ENCODE measurements at regions not wholly inside any gene's neighbourhood (a gene's known extent, or its start where the extent isn't known, plus 50 kb on each side); places are given as distances from the start of the nearest gene placed in this dataset.

DNA sequence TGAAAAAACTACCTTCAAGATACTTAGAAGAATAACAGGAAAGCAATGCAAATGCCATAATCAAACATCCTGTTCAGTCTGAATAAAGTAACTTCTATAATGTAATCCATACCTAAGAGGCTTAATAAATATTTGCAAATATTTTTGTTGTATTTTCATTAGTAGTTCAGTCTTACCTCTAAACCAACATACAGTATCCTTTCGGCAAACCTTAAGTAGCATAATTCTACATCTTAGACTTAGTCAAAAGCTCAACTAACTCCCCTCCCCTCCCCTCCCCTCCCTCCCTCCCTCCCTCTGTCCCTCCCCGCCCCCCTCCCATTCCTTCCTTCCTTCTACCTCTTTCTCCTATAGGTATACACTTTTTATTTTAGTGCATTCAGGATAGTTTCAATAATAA is 1373.2 kb downstream of the SUCLG1 start:
- TF ChIP-seq EZH2 (optimal IDR thresholded peaks at IDR 0.05; ENCODE audit: low read depth, low read length), result no peak
- TF ChIP-seq, protein P1, sequence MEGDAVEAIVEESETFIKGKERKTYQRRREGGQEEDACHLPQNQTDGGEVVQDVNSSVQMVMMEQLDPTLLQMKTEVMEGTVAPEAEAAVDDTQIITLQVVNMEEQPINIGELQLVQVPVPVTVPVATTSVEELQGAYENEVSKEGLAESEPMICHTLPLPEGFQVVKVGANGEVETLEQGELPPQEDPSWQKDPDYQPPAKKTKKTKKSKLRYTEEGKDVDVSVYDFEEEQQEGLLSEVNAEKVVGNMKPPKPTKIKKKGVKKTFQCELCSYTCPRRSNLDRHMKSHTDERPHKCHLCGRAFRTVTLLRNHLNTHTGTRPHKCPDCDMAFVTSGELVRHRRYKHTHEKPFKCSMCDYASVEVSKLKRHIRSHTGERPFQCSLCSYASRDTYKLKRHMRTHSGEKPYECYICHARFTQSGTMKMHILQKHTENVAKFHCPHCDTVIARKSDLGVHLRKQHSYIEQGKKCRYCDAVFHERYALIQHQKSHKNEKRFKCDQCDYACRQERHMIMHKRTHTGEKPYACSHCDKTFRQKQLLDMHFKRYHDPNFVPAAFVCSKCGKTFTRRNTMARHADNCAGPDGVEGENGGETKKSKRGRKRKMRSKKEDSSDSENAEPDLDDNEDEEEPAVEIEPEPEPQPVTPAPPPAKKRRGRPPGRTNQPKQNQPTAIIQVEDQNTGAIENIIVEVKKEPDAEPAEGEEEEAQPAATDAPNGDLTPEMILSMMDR (IDR thresholded peaks at IDR 0.05; ENCODE audit: low read length), result no peak
